Smooth muscle cell (in vitro differentiated cells): ENCODE measurements at regions not wholly inside any gene's neighbourhood (a gene's known extent, or its start where the extent isn't known, plus 50 kb on each side); places are given as distances from the start of the nearest gene placed in this dataset.

Experiments used
- DNase-seq: peaks from one replicate; lab custom pipeline; 2025; ENCODE audit not compliant: unreplicated experiment; lab: John Stamatoyannopoulos, UW
- H2AFZ ChIP-seq: fragments of 200-600 bp; sonication (generic); 2 replicates; pipeline ENCODE4 v1.6.0; 2016; ENCODE audit warnings: antibody characterized with exemption, low read depth, mild to moderate bottlenecking
- H3F3A ChIP-seq: fragments of 200-600 bp; sonication (generic); 2 replicates; pipeline ENCODE4 v1.6.0; 2017; ENCODE audit warnings: antibody characterized with exemption, low read depth
- H3K27ac ChIP-seq: fragments of 200-600 bp; sonication (generic); 2 replicates; pipeline ENCODE4 v1.5.1; 2016; ENCODE audit warnings: low read depth, mild to moderate bottlenecking
- H3K27me3 ChIP-seq: fragments of 200-600 bp; sonication (generic); 2 replicates; pipeline ENCODE4 v1.6.1; 2016; ENCODE audit warnings: low read depth, mild to moderate bottlenecking
- H3K36me3 ChIP-seq: fragments of 200-600 bp; sonication (generic); 2 replicates; pipeline ENCODE4 v1.5.1; 2016; ENCODE audit warnings: low read depth
- H3K4me1 ChIP-seq: fragments of 200-600 bp; sonication (generic); 2 replicates; pipeline ENCODE4 v1.5.1; 2016; ENCODE audit warnings: low read depth
- H3K4me2 ChIP-seq: fragments of 200-600 bp; sonication (generic); 2 replicates; pipeline ENCODE4 v1.6.0; 2016; ENCODE audit warnings: mild to moderate bottlenecking
- H3K4me3 ChIP-seq: fragments of 200-600 bp; sonication (generic); 2 replicates; pipeline ENCODE4 v1.5.1; 2016; ENCODE audit warnings: mild to moderate bottlenecking
- H3K79me2 ChIP-seq: fragments of 200-600 bp; sonication (generic); 2 replicates; pipeline ENCODE4 v1.6.0; 2016; ENCODE audit warnings: low read depth, mild to moderate bottlenecking
- H3K9ac ChIP-seq: fragments of 200-600 bp; sonication (generic); 2 replicates; pipeline ENCODE4 v1.6.0; 2016; ENCODE audit warnings: low read depth
- H3K9me3 ChIP-seq: fragments of 200-600 bp; sonication (generic); replicated peaks from 2 replicates; pipeline ENCODE4 v1.5.1; 2016; ENCODE audit warnings: low read depth
- H4K20me1 ChIP-seq: fragments of 200-600 bp; sonication (generic); 2 replicates; pipeline ENCODE4 v1.6.0; 2016; ENCODE audit warnings: low read depth
- WGBS: methylation state at CpG from one replicate; pipeline ENCODE4 v1.1.7; 2016; ENCODE audit warnings: low lambda C conversion rate; 5-methylcytosine and 5-hydroxymethylcytosine counted together
- TF ChIP-seq, protein P1 (sequence below): fragments of 200-600 bp; sonication (generic); IDR thresholded peaks from 2 replicates; pipeline ENCODE4 v1.5.1; 2017; ENCODE audit warnings: borderline replicate concordance, mild to moderate bottlenecking, antibody characterized with exemption; ENCODE audit not compliant: insufficient read depth, poor library complexity, severe bottlenecking

DNA sequence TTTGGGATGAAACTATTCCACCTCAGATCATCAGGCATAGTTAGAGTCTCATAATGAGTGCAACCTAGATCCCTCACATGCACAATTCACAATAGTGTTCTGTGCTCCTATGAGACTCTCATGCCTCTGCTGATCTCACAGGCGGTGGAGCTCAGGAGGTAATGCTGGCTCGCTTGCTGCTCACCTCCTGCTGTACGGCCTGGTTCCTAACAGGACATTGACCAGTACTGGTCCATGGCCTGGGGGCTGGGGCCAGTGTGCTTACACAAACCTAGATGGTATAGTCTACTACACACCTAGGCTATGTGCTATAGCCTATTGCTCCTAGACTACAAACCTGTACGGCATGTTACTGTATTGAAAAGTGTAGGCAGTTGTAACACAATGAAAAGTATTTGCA lies 448.4 kb downstream of the RPS6KC1 start:
- Histone ChIP-seq H3K79me2 (no peaks in the 10 kb centered on the region), H3K36me3 (no peaks in the 10 kb centered on the region), H3K4me1 (no peaks in the 10 kb centered on the region), H3K9ac (no peak overlapping the region), H3F3A (no peaks in the 10 kb centered on the region), H3K9me3 (no peaks in the 10 kb centered on the region), H3K27me3 (peaks cover 2% of the 10 kb centered on the region), H2AFZ (no peak overlapping the region), H3K27ac (no peak overlapping the region), H3K4me2 (no peak overlapping the region), H3K4me3 (no peak overlapping the region), H4K20me1 (no peaks in the 10 kb centered on the region)
- 83% methylated on average over 4 of the region's 4 CpGs for WGBS
- TF ChIP-seq, protein P1, sequence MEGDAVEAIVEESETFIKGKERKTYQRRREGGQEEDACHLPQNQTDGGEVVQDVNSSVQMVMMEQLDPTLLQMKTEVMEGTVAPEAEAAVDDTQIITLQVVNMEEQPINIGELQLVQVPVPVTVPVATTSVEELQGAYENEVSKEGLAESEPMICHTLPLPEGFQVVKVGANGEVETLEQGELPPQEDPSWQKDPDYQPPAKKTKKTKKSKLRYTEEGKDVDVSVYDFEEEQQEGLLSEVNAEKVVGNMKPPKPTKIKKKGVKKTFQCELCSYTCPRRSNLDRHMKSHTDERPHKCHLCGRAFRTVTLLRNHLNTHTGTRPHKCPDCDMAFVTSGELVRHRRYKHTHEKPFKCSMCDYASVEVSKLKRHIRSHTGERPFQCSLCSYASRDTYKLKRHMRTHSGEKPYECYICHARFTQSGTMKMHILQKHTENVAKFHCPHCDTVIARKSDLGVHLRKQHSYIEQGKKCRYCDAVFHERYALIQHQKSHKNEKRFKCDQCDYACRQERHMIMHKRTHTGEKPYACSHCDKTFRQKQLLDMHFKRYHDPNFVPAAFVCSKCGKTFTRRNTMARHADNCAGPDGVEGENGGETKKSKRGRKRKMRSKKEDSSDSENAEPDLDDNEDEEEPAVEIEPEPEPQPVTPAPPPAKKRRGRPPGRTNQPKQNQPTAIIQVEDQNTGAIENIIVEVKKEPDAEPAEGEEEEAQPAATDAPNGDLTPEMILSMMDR: no peak
- no peak for DNase-seq

DNA sequence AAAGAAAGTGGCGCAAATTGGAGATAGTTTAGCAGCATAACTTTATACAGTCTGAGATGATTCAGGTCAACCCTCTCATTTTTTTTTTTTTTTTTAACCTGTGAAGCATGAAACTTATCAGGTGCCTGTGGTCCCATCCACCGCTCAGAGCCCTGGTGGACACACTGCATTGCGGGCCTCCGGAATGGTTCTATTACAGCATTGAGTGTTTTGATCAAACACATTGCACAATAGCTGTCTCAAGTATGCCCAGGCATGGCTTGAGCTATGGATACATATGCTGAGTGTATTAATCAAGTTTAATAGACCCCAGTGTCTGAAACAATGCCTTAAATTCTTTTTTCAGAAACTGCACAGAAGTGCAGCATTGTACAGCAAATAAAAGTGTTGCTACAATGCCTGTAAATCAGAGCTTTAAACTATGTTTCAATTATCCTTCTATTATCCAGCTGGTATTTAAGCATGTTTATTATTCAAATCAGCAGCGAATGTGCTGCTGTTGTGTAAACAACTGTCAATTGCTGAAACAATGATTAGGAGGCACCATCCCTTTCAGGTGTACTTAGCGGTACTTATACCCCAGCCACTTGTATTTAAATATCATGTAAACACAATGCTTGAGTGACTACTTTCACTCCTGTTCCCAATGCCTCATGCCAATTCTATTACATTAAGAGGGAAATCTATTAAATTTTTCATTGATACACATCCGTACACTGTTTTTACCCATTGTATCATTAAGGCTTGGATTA lies 456.6 kb downstream of the RPS6KC1 start:
- Histone ChIP-seq H3K36me3 (no peaks in the 10 kb centered on the region), H3K4me1 (no peaks in the 10 kb centered on the region), H2AFZ (no peak overlapping the region), H3K9me3 (no peaks in the 10 kb centered on the region), H3K27ac (no peak overlapping the region), H3K4me2 (no peak overlapping the region), H3K9ac (no peak overlapping the region), H3K27me3 (peaks cover 25% of the 10 kb centered on the region), H4K20me1 (no peaks in the 10 kb centered on the region), H3K4me3 (no peak overlapping the region), H3F3A (no peaks in the 10 kb centered on the region), H3K79me2 (no peaks in the 10 kb centered on the region)
- TF ChIP-seq, protein P1: no peak
- DNase-seq: no peak
- 63% methylated on average over 7 of the region's 7 CpGs for WGBS

DNA sequence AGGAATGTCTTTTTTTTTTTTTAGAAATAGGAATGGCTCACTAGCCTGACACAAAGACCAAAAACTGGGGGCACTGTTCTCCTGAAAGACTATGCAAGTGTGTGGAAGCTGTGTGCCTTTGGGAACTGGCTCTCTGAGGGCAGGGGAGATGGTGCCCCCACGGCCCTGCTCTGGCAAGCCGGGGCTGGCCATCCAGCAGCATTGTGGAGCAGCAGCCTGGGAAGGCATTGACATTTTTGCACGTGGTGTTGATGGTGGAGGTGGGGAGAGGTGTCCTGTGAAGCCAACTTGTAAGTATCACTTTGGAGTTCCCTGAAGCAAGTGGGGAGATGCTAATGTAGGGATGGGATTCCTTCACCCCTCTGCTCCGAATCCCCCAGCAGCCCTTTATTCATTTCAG lies 460.1 kb downstream of the RPS6KC1 start:
- H3K4me3 ChIP-seq: no peak overlapping the region
- WGBS: 77% methylated on average over 4 of the region's 4 CpGs
- no peaks in the 10 kb centered on the region for H4K20me1 ChIP-seq
- H2AFZ ChIP-seq: no peak overlapping the region
- H3K4me2 ChIP-seq: no peak overlapping the region
- no peak overlapping the region for H3K27ac ChIP-seq
- no peaks in the 10 kb centered on the region for H3K4me1 ChIP-seq
- no peaks in the 10 kb centered on the region for H3F3A ChIP-seq
- TF ChIP-seq, protein P1: no peak
- H3K9me3 ChIP-seq: no peaks in the 10 kb centered on the region
- H3K79me2 ChIP-seq: no peaks in the 10 kb centered on the region
- peaks cover 25% of the 10 kb centered on the region for H3K27me3 ChIP-seq
- H3K36me3 ChIP-seq: no peaks in the 10 kb centered on the region
- H3K9ac ChIP-seq: no peak overlapping the region
- no peak for DNase-seq

DNA sequence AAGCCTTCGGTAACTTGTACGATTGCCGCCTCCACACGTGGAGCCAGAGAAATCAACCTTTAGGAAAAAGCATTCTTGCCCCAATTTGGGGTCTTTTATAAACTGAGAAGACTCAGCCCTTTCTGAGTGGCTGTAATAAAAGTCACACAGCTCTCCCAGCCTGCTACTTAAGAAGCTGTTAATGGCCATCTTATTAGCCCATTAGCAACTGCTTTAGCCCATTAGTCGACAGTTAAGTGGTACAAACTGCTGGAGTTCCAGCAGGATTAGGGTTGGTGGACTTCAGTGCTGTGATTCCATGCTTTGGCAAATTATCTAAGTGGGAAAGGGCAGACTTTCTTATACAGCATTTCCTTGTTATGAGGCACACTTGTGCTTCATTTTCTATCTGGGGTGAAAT lies 461.3 kb downstream of the RPS6KC1 start:
- H3K36me3 ChIP-seq: no peaks in the 10 kb centered on the region
- H3K9me3 ChIP-seq: no peaks in the 10 kb centered on the region
- H3K79me2 ChIP-seq: no peaks in the 10 kb centered on the region
- H3K9ac ChIP-seq: no peak overlapping the region
- H3K4me1 ChIP-seq: no peaks in the 10 kb centered on the region
- H2AFZ ChIP-seq: no peak overlapping the region
- TF ChIP-seq, protein P1: no peak
- WGBS: 60% methylated on average over 5 of the region's 5 CpGs
- H3K27me3 ChIP-seq: peaks cover 25% of the 10 kb centered on the region
- no peak overlapping the region for H3K27ac ChIP-seq
- H4K20me1 ChIP-seq: no peaks in the 10 kb centered on the region
- no peak for DNase-seq
- no peak overlapping the region for H3K4me3 ChIP-seq
- no peak overlapping the region for H3K4me2 ChIP-seq
- H3F3A ChIP-seq: no peaks in the 10 kb centered on the region
